MCF 10A (cell line): ENCODE measurements at regions not wholly inside any gene's neighbourhood (a gene's known extent, or its start where the extent isn't known, plus 50 kb on each side); places are given as distances from the start of the nearest gene placed in this dataset.

ENCODE experiments used
- BruUV-seq: library from RNA; stranded (reverse); fragments of 400-500 nt; replicated peaks from 2 replicates; lab custom pipeline; 2021; lab: Mats Ljungman, UMichigan
- CTCF ChIA-PET: fragments of 300-600 bp; sonication (Branson Sonifier 250); formaldehyde crosslinking; extraction: SDS; loops from one replicate; lab custom pipeline; 2021; ENCODE audit warnings: antibody characterized with exemption, inconsistent platforms; lab: Yijun Ruan, JAX
- POLR2A ChIA-PET: fragments of 300-600, 350-650 bp; sonication (Branson Sonifier 250); formaldehyde crosslinking; extraction: SDS; loops from one replicate; lab custom pipeline; 2020; ENCODE audit warnings: antibody characterized with exemption, inconsistent platforms; lab: Yijun Ruan, JAX
- DNase-seq: peaks from one replicate; pipeline ENCODE4 v3.0.0-alpha.2; 2018; ENCODE audit not compliant: unreplicated experiment
- H3K27ac Mint-ChIP-seq: one replicate; pipeline ENCODE4 v1.8.0; 2022; ENCODE audit warnings: mild to moderate bottlenecking, low read depth, mixed read lengths; ENCODE audit not compliant: unreplicated experiment
- H3K27me3 Mint-ChIP-seq: one replicate; pipeline ENCODE4 v1.8.0; 2022; ENCODE audit warnings: mixed read lengths; ENCODE audit not compliant: insufficient read depth, unreplicated experiment
- H3K36me3 Mint-ChIP-seq: one replicate; pipeline ENCODE4 v1.8.0; 2022; ENCODE audit warnings: mild to moderate bottlenecking, moderate library complexity, mixed read lengths; ENCODE audit not compliant: insufficient read depth, unreplicated experiment
- H3K4me1 Mint-ChIP-seq: one replicate; pipeline ENCODE4 v1.8.0; 2022; ENCODE audit warnings: mixed read lengths; ENCODE audit not compliant: insufficient read depth, unreplicated experiment
- H3K4me3 Mint-ChIP-seq: one replicate; pipeline ENCODE4 v1.8.0; 2022; ENCODE audit warnings: mild to moderate bottlenecking, moderate library complexity, mixed read lengths; ENCODE audit not compliant: unreplicated experiment
- H3K9me3 Mint-ChIP-seq: one replicate; pipeline ENCODE4 v1.8.0; 2022; ENCODE audit warnings: mixed read lengths; ENCODE audit not compliant: unreplicated experiment
- CTCF ChIP-seq: fragments of 200-600 bp; IDR thresholded peaks from one replicate; pipeline ENCODE4 v1.8.0; 2022; ENCODE audit warnings: antibody characterized with exemption, mild to moderate bottlenecking; ENCODE audit not compliant: unreplicated experiment
- intact Hi-C: fragments of 100-400 bp; cut with micrococcal nuclease; formaldehyde crosslinking; loops from 2 replicates; pipeline ENCODE4 v1.14.1; 2022

- Mint-ChIP-seq H3K9me3 (no peaks in the 10 kb centered on the region), H3K27ac (no peak overlapping the region), H3K4me3 (no peak overlapping the region), H3K27me3 (no peaks in the 10 kb centered on the region), H3K4me1 (no peaks in the 10 kb centered on the region), H3K36me3 (no peaks in the 10 kb centered on the region)
- intact Hi-C loops: no loop called here
- no TSS peak for BruUV-seq
- DNase-seq: no peak
- ChIA-PET CTCF (interaction anchor here (0.6 kb wide), 1 partner anchor 690 kb away, joined by 4 read pairs; no protein-coding TSS in a partner anchor), POLR2A (no interaction called here)
- TF ChIP-seq CTCF: no peak
Observed at GRCh38 chr2:126751477-126751876, 95.5 kb downstream of the GYPC start.

- H3K36me3 Mint-ChIP-seq: no peaks in the 10 kb centered on the region
- ChIA-PET POLR2A (no interaction called here), CTCF (interaction anchor here (0.5 kb wide), 1 partner anchor 8 kb away, joined by 5 read pairs; no protein-coding TSS in a partner anchor)
- H3K4me3 Mint-ChIP-seq: no peak overlapping the region
- no peak overlapping the region for H3K27ac Mint-ChIP-seq
- no peak for TF ChIP-seq CTCF
- no peaks in the 10 kb centered on the region for H3K4me1 Mint-ChIP-seq
- no peak for DNase-seq
- no peaks in the 10 kb centered on the region for H3K27me3 Mint-ChIP-seq
- no TSS peak for BruUV-seq
- intact Hi-C loops: no loop called here
- no peaks in the 10 kb centered on the region for H3K9me3 Mint-ChIP-seq
Observed at GRCh38 chr2:126752876-126753275, 96.9 kb downstream of the GYPC start.

- ChIA-PET CTCF (no interaction called here), POLR2A (no interaction called here)
- H3K27ac Mint-ChIP-seq: no peak overlapping the region
- no TSS peak for BruUV-seq
- H3K36me3 Mint-ChIP-seq: no peaks in the 10 kb centered on the region
- no peaks in the 10 kb centered on the region for H3K4me1 Mint-ChIP-seq
- peaks cover 4% of the 10 kb centered on the region for H3K27me3 Mint-ChIP-seq
- no peak for DNase-seq
- TF ChIP-seq CTCF: no peak
- no peaks in the 10 kb centered on the region for H3K9me3 Mint-ChIP-seq
- H3K4me3 Mint-ChIP-seq: no peak overlapping the region
- intact Hi-C loops: no loop called here
Observed at GRCh38 chr2:126753501-126754212, 97.7 kb downstream of the GYPC start.

- no peak overlapping the region for H3K4me3 Mint-ChIP-seq
- no peaks in the 10 kb centered on the region for H3K9me3 Mint-ChIP-seq
- ChIA-PET CTCF (no interaction called here), POLR2A (no interaction called here)
- no peak for DNase-seq
- H3K4me1 Mint-ChIP-seq: no peaks in the 10 kb centered on the region
- BruUV-seq: no TSS peak
- H3K27me3 Mint-ChIP-seq: peaks cover 11% of the 10 kb centered on the region
- H3K27ac Mint-ChIP-seq: no peak overlapping the region
- no peaks in the 10 kb centered on the region for H3K36me3 Mint-ChIP-seq
- intact Hi-C loops: no loop called here
- TF ChIP-seq CTCF: no peak
Observed at GRCh38 chr2:126754240-126755004, 98.5 kb downstream of the GYPC start.
